Lower leg skin (tissue), 4 donors: ENCODE measurements at regions not wholly inside any gene's neighbourhood (a gene's known extent, or its start where the extent isn't known, plus 50 kb on each side); places are given as distances from the start of the nearest gene placed in this dataset.

ENCODE experiments used
- DNase-seq, 2 donors: peaks; one replicate each; pipeline ENCODE4 v3.0.0-alpha.2; 2019; ENCODE audit warnings: low spot score in 2 of 2
- H3K4me3 ChIP-seq: fragments of 200-600 bp; sonication (generic); 2 replicates; pipeline ENCODE4 v1.5.1; 2017; ENCODE audit warnings: mild to moderate bottlenecking, low read depth; ENCODE audit not compliant: poor library complexity, severe bottlenecking
- CTCF ChIP-seq, 3 donors: fragments of 450-650 bp; IDR thresholded peaks; one replicate each; pipeline ENCODE4 v1.5.1; 2016; ENCODE audit warnings: antibody characterized with exemption in 3 of 3, mild to moderate bottlenecking in 3 of 3, moderate library complexity in 2 of 3
- POLR2A ChIP-seq, 2 donors: fragments of 450-650 bp; IDR thresholded peaks; one replicate each; pipeline ENCODE4 v1.6.1; 2016 to 2017; ENCODE audit warnings: antibody characterized with exemption in 2 of 2, mild to moderate bottlenecking in 1 of 2, moderate library complexity in 1 of 2
- WGBS, 2 donors: methylation state at CpG; one replicate each; pipeline ENCODE4 v1.1.5; 2018; 5-methylcytosine and 5-hydroxymethylcytosine counted together
- intact Hi-C: fragments of 100-400 bp; cut with DNase I; formaldehyde crosslinking; loops from one replicate; pipeline ENCODE4 v1.15.0; 2023; ENCODE audit warnings: low total_unique reads

- intact Hi-C loops, result no loop called here
- WGBS, 2 donors, result 44 to 52% methylated on average over 10 of the region's 10 CpGs
Observed at GRCh38 chr16:74030000-74030706, 266.5 kb upstream of the PSMD7 start.

GRCh38 chr16:74029115-74029792 lies 267.4 kb upstream of the PSMD7 start:
- TF ChIP-seq POLR2A (IDR thresholded peaks at IDR 0.05) (no peak), CTCF (IDR thresholded peaks at IDR 0.05) (no peak)
- no peak overlapping the region for H3K4me3 ChIP-seq
- 73 to 76% methylated on average over 9 of the region's 9 CpGs for WGBS, 2 donors
- no peak for DNase-seq
- intact Hi-C loops, result no loop called here

More at GRCh38 chr16:74030000-74030706, 266.5 kb upstream of the PSMD7 start:
- no peak for DNase-seq
- H3K4me3 ChIP-seq, result no peak overlapping the region
- TF ChIP-seq POLR2A (IDR thresholded peaks at IDR 0.05), result no peak
- no peak for TF ChIP-seq CTCF (IDR thresholded peaks at IDR 0.05)

- no peak overlapping the region for H3K4me3 ChIP-seq
- WGBS, 2 donors, result 35 to 43% methylated on average over 6 of the region's 6 CpGs
- TF ChIP-seq CTCF (IDR thresholded peaks at IDR 0.05) (no peak), POLR2A (IDR thresholded peaks at IDR 0.05) (no peak)
- intact Hi-C loops, result no loop called here
- DNase-seq, result no peak
Observed at GRCh38 chr16:74026373-74027281, 270.0 kb upstream of the PSMD7 start.

- WGBS, 2 donors, result 25 to 36% methylated on average over 2 of the region's 2 CpGs
- intact Hi-C loops, result no loop called here
- no peak for DNase-seq
Observed at GRCh38 chr16:74024953-74025352, 271.7 kb upstream of the PSMD7 start.

More at GRCh38 chr16:74024953-74025352, 271.7 kb upstream of the PSMD7 start:
- no peak overlapping the region for H3K4me3 ChIP-seq
- no peak for TF ChIP-seq POLR2A (IDR thresholded peaks at IDR 0.05)
- no peak for TF ChIP-seq CTCF (IDR thresholded peaks at IDR 0.05)
